Stomach smooth muscle (tissue), 2 donors: ENCODE measurements at regions not wholly inside any gene's neighbourhood (a gene's known extent, or its start where the extent isn't known, plus 50 kb on each side); places are given as distances from the start of the nearest gene placed in this dataset.

ENCODE experiments used
- H3K27ac ChIP-seq: one replicate; pipeline ENCODE4 v1.7.0; 2013; ENCODE audit warnings: mild to moderate bottlenecking, low read length, inconsistent platforms
- H3K27me3 ChIP-seq, 2 donors: one replicate each; pipeline ENCODE4 v1.7.0; 2013; ENCODE audit warnings: low read length in 2 of 2; ENCODE audit not compliant: insufficient read depth in 2 of 2, control insufficient read depth in 1 of 2
- H3K36me3 ChIP-seq, 2 donors: one replicate each; pipeline ENCODE4 v1.7.0; 2013; ENCODE audit warnings: low read length in 2 of 2; ENCODE audit not compliant: control insufficient read depth in 2 of 2, insufficient read depth in 2 of 2
- H3K4me1 ChIP-seq: one replicate; pipeline ENCODE4 v1.7.0; 2013; ENCODE audit warnings: low read length; ENCODE audit not compliant: control insufficient read depth, insufficient read depth
- H3K4me3 ChIP-seq, 2 donors: one replicate each; pipeline ENCODE4 v1.7.0; 2013; ENCODE audit warnings: low read length in 2 of 2
- H3K9ac ChIP-seq, 2 donors: one replicate each; pipeline ENCODE4 v1.7.0; 2013; ENCODE audit warnings: low read length in 2 of 2, mild to moderate bottlenecking in 1 of 2
- H3K9me3 ChIP-seq, 2 donors: one replicate each; pipeline ENCODE4 v1.7.0; 2013; ENCODE audit warnings: low read length in 2 of 2; ENCODE audit not compliant: control insufficient read depth in 2 of 2
- donor health status: healthy.
- donor health status: Pancreatic carcinoma.

- H3K4me3 ChIP-seq, result no peak overlapping the region
- no peak overlapping the region for H3K9ac ChIP-seq
- H3K36me3 ChIP-seq, result no peaks in the 10 kb centered on the region
- H3K9me3 ChIP-seq, result no peaks in the 10 kb centered on the region
- H3K27ac ChIP-seq, result no peak overlapping the region
- H3K27me3 ChIP-seq, result no peaks in the 10 kb centered on the region
- H3K4me1 ChIP-seq, result no peaks in the 10 kb centered on the region
These were observed 1738.2 kb upstream of the MIR17HG start for GRCh38 chr13:89609318-89609717.

GRCh38 chr13:89610331-89610730 is 1737.2 kb upstream of the MIR17HG start:
- Histone ChIP-seq H3K36me3 (no peaks in the 10 kb centered on the region), H3K27me3 (no peaks in the 10 kb centered on the region), H3K27ac (no peak overlapping the region), H3K9ac (no peak overlapping the region), H3K9me3 (no peaks in the 10 kb centered on the region), H3K4me3 (no peak overlapping the region), H3K4me1 (no peaks in the 10 kb centered on the region)

- no peaks in the 10 kb centered on the region for H3K27me3 ChIP-seq
- H3K36me3 ChIP-seq, result no peaks in the 10 kb centered on the region
- H3K4me3 ChIP-seq, result no peak overlapping the region
- no peak overlapping the region for H3K9ac ChIP-seq
- no peaks in the 10 kb centered on the region for H3K4me1 ChIP-seq
- no peaks in the 10 kb centered on the region for H3K9me3 ChIP-seq
- no peak overlapping the region for H3K27ac ChIP-seq
These were observed 1736.6 kb upstream of the MIR17HG start for GRCh38 chr13:89610881-89611280.

- Histone ChIP-seq H3K36me3 (no peaks in the 10 kb centered on the region), H3K27ac (no peak overlapping the region), H3K4me3 (no peak overlapping the region), H3K4me1 (no peaks in the 10 kb centered on the region), H3K27me3 (no peaks in the 10 kb centered on the region), H3K9me3 (no peaks in the 10 kb centered on the region), H3K9ac (no peak overlapping the region)
These were observed 1719.5 kb upstream of the MIR17HG start for GRCh38 chr13:89627996-89628395.

- H3K27ac ChIP-seq, result no peak overlapping the region
- H3K9me3 ChIP-seq, result no peaks in the 10 kb centered on the region
- no peaks in the 10 kb centered on the region for H3K36me3 ChIP-seq
- H3K4me3 ChIP-seq, result no peak overlapping the region
- no peak overlapping the region for H3K9ac ChIP-seq
- no peaks in the 10 kb centered on the region for H3K27me3 ChIP-seq
- no peaks in the 10 kb centered on the region for H3K4me1 ChIP-seq
These were observed 1718.9 kb upstream of the MIR17HG start for GRCh38 chr13:89628567-89628966.

GRCh38 chr13:89650226-89650625 is 1697.3 kb upstream of the MIR17HG start:
- Histone ChIP-seq H3K9me3 (no peaks in the 10 kb centered on the region), H3K36me3 (no peaks in the 10 kb centered on the region), H3K4me3 (no peak overlapping the region), H3K9ac (no peak overlapping the region), H3K4me1 (no peaks in the 10 kb centered on the region), H3K27ac (no peak overlapping the region), H3K27me3 (no peaks in the 10 kb centered on the region)

GRCh38 chr13:89660752-89661151 is 1686.7 kb upstream of the MIR17HG start:
- Histone ChIP-seq H3K36me3 (no peaks in the 10 kb centered on the region), H3K27ac (no peak overlapping the region), H3K9me3 (peaks cover 0 to 3% of the 10 kb centered on the region in 2 donors), H3K4me3 (no peak overlapping the region), H3K4me1 (no peaks in the 10 kb centered on the region), H3K9ac (no peak overlapping the region), H3K27me3 (no peaks in the 10 kb centered on the region)

- H3K9ac ChIP-seq, result no peak overlapping the region
- no peaks in the 10 kb centered on the region for H3K9me3 ChIP-seq
- H3K4me1 ChIP-seq, result no peaks in the 10 kb centered on the region
- H3K36me3 ChIP-seq, result no peaks in the 10 kb centered on the region
- H3K27ac ChIP-seq, result no peak overlapping the region
- no peak overlapping the region for H3K4me3 ChIP-seq
- H3K27me3 ChIP-seq, result no peaks in the 10 kb centered on the region
These were observed 1673.6 kb upstream of the MIR17HG start for GRCh38 chr13:89673789-89674311.

GRCh38 chr13:89678466-89679121 is 1668.9 kb upstream of the MIR17HG start:
- H3K4me3 ChIP-seq, result no peak overlapping the region
- no peaks in the 10 kb centered on the region for H3K27me3 ChIP-seq
- no peaks in the 10 kb centered on the region for H3K4me1 ChIP-seq
- H3K36me3 ChIP-seq, result no peaks in the 10 kb centered on the region
- no peak overlapping the region for H3K27ac ChIP-seq
- H3K9me3 ChIP-seq, result no peaks in the 10 kb centered on the region
- H3K9ac ChIP-seq, result no peak overlapping the region

- Histone ChIP-seq H3K4me3 (no peak overlapping the region), H3K9me3 (no peaks in the 10 kb centered on the region), H3K9ac (no peak overlapping the region), H3K27ac (no peak overlapping the region), H3K27me3 (no peaks in the 10 kb centered on the region), H3K4me1 (no peaks in the 10 kb centered on the region), H3K36me3 (no peaks in the 10 kb centered on the region)
These were observed 1662.6 kb upstream of the MIR17HG start for GRCh38 chr13:89684896-89685295.

- Histone ChIP-seq H3K36me3 (no peaks in the 10 kb centered on the region), H3K27ac (no peak overlapping the region), H3K9me3 (no peaks in the 10 kb centered on the region), H3K4me1 (no peaks in the 10 kb centered on the region), H3K27me3 (no peaks in the 10 kb centered on the region), H3K4me3 (no peak overlapping the region), H3K9ac (no peak overlapping the region)
These were observed 1661.3 kb upstream of the MIR17HG start for GRCh38 chr13:89686171-89686570.
